ENCODE measurements at regions not wholly inside any gene's neighbourhood (a gene's known extent, or its start where the extent isn't known, plus 50 kb on each side); places are given as distances from the start of the nearest gene placed in this dataset.

GRCh38 chr21:27759820-27760219 is 792.9 kb upstream of the ADAMTS5 start:
- no peak overlapping the region for H3K4me3 ChIP-seq (ENCODE audit: low read length)
- no peak overlapping the region for H3K9ac ChIP-seq (ENCODE audit: extremely low read depth, low read length, poor library complexity, severe bottlenecking)
- no peaks in the 10 kb centered on the region for H3K36me3 Mint-ChIP-seq (ENCODE audit: low read depth)
- TF ChIP-seq, protein P1, sequence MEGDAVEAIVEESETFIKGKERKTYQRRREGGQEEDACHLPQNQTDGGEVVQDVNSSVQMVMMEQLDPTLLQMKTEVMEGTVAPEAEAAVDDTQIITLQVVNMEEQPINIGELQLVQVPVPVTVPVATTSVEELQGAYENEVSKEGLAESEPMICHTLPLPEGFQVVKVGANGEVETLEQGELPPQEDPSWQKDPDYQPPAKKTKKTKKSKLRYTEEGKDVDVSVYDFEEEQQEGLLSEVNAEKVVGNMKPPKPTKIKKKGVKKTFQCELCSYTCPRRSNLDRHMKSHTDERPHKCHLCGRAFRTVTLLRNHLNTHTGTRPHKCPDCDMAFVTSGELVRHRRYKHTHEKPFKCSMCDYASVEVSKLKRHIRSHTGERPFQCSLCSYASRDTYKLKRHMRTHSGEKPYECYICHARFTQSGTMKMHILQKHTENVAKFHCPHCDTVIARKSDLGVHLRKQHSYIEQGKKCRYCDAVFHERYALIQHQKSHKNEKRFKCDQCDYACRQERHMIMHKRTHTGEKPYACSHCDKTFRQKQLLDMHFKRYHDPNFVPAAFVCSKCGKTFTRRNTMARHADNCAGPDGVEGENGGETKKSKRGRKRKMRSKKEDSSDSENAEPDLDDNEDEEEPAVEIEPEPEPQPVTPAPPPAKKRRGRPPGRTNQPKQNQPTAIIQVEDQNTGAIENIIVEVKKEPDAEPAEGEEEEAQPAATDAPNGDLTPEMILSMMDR (conservative IDR thresholded peaks at IDR 0.05), result no peak
- H3K27ac Mint-ChIP-seq, result no peak overlapping the region
- H3K4me3 Mint-ChIP-seq, result no peak overlapping the region
- no peaks in the 10 kb centered on the region for H3K27me3 ChIP-seq (ENCODE audit: control insufficient read depth, insufficient read depth, low read length, poor library complexity, severe bottlenecking)
- peaks cover 6% of the 10 kb centered on the region for H3K4me1 Mint-ChIP-seq
- H3K4me1 ChIP-seq (ENCODE audit: control insufficient read depth, insufficient read depth, low read length), result no peaks in the 10 kb centered on the region
- no peaks in the 10 kb centered on the region for H3K36me3 ChIP-seq (ENCODE audit: control insufficient read depth, insufficient read depth, low read length)
- H3K9me3 ChIP-seq (ENCODE audit: control insufficient read depth, low read length), result peaks cover 10% of the 10 kb centered on the region
- no peak for DNase-seq
- no peaks in the 10 kb centered on the region for H3K27me3 Mint-ChIP-seq (ENCODE audit: insufficient read depth)
- H3K9me3 Mint-ChIP-seq, result peaks cover 7% of the 10 kb centered on the region
- H3K27ac ChIP-seq (ENCODE audit: low read depth, low read length), result no peak overlapping the region

DNA sequence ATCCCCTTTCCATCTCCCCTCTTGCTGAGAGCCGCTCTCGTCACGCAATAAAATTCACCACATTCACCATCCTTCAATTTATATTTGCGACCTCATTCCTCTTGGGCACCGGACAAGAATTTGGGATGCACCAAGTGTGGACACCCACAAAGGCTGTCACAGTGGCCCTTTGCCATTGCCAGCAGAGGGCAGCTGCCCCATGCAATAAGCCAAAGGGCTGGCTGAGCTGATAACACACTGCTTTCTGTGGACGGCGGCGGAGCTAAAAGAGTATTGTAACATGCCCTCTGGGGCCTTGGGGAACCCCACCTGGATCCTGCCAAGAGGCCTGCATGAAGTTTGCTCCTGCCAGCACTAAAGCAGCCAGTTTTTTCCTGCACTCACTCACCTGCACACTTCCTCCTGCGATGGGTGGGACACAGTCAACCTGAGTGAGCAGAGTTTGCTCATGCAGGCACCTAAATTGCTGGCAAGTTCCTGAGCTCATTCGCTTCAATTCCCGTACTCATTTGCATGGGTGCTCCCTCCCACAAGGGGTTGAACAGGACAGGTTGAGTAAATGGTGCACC is 792.3 kb upstream of the ADAMTS5 start:
- no peak overlapping the region for H3K27ac Mint-ChIP-seq

DNA sequence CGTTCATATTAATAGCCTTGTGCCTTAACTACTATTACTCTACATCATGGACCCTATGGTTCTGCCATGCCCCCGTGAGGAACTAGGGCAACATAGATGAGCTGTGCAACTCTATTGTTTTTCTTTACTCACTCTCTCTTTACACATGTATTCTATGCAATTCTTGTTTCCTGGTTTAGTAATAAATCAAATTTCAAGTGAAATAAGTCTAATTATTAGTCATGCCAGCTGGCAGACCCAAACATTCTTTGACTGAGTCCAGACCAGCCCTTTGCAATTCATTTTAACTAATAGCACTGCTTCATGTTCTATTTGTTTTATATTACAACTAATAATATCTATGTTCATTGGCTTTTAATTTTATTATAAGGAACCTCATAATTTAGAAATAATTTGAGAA is 789.3 kb upstream of the ADAMTS5 start:
- Histone ChIP-seq H3K9ac (ENCODE audit: extremely low read depth, low read length, poor library complexity, severe bottlenecking) (no peak overlapping the region), H3K4me3 (ENCODE audit: low read length) (no peak overlapping the region), H3K27ac (ENCODE audit: low read depth, low read length) (no peak overlapping the region), H3K4me1 (ENCODE audit: control insufficient read depth, insufficient read depth, low read length) (no peaks in the 10 kb centered on the region), H3K9me3 (ENCODE audit: control insufficient read depth, low read length) (peaks cover 4% of the 10 kb centered on the region), H3K27me3 (ENCODE audit: control insufficient read depth, insufficient read depth, low read length, poor library complexity, severe bottlenecking) (no peaks in the 10 kb centered on the region), H3K36me3 (ENCODE audit: control insufficient read depth, insufficient read depth, low read length) (no peaks in the 10 kb centered on the region)
- H3K4me3 Mint-ChIP-seq, result no peak overlapping the region
- WGBS, 2 experiments (ENCODE audit: insufficient coverage in 1 of 2, insufficient read length in 1 of 2), result 79 to 100% methylated on average over 2 of the region's 2 CpGs
- H3K36me3 Mint-ChIP-seq (ENCODE audit: low read depth), result no peaks in the 10 kb centered on the region
- TF ChIP-seq, protein P1 (conservative IDR thresholded peaks at IDR 0.05), result no peak
- H3K4me1 Mint-ChIP-seq, result no peaks in the 10 kb centered on the region
- no peak for DNase-seq
- H3K27ac Mint-ChIP-seq, result no peak overlapping the region
- H3K9me3 Mint-ChIP-seq, result peaks cover 12% of the 10 kb centered on the region
- H3K27me3 Mint-ChIP-seq (ENCODE audit: insufficient read depth), result no peaks in the 10 kb centered on the region

More for the DNA sequence above, 792.3 kb upstream of the ADAMTS5 start:
- Mint-ChIP-seq H3K4me1 (peaks cover 6% of the 10 kb centered on the region), H3K4me3 (no peak overlapping the region), H3K27me3 (ENCODE audit: insufficient read depth) (no peaks in the 10 kb centered on the region), H3K36me3 (ENCODE audit: low read depth) (no peaks in the 10 kb centered on the region), H3K9me3 (peaks cover 7% of the 10 kb centered on the region)
- Histone ChIP-seq H3K9me3 (ENCODE audit: control insufficient read depth, low read length) (peaks cover 7% of the 10 kb centered on the region), H3K27me3 (ENCODE audit: control insufficient read depth, insufficient read depth, low read length, poor library complexity, severe bottlenecking) (no peaks in the 10 kb centered on the region), H3K4me3 (ENCODE audit: low read length) (no peak overlapping the region), H3K36me3 (ENCODE audit: control insufficient read depth, insufficient read depth, low read length) (no peaks in the 10 kb centered on the region), H3K9ac (ENCODE audit: extremely low read depth, low read length, poor library complexity, severe bottlenecking) (no peak overlapping the region), H3K27ac (ENCODE audit: low read depth, low read length) (no peak overlapping the region), H3K4me1 (ENCODE audit: control insufficient read depth, insufficient read depth, low read length) (no peaks in the 10 kb centered on the region)
- 84 to 87% methylated on average over 8 to 11 of the region's 11 CpGs for WGBS, 2 experiments (ENCODE audit: insufficient coverage in 1 of 2, insufficient read length in 1 of 2)
- peak; percentile 72 for DNase-seq
- TF ChIP-seq, protein P1 (conservative IDR thresholded peaks at IDR 0.05), result peak; percentile 74

Data from endodermal cell (in vitro differentiated cells).